ENCODE measurements at regions not wholly inside any gene's neighbourhood (a gene's known extent, or its start where the extent isn't known, plus 50 kb on each side); places are given as distances from the start of the nearest gene placed in this dataset.

- H3K4me1 ChIP-seq (ENCODE audit: insufficient read depth, low read length, poor library complexity, severe bottlenecking) = no peaks in the 10 kb centered on the region
- no peaks in the 10 kb centered on the region for H3K9me3 ChIP-seq (ENCODE audit: low read length)
- CTCF ChIA-PET (ENCODE audit: unreplicated experiment) = no interaction called here
- DNase-seq (ENCODE audit: low spot score) = no peak
- BruUV-seq (replicated peaks) = no TSS peak
- no peak overlapping the region for H3K4me2 ChIP-seq (ENCODE audit: low read length)
- H3K4me3 ChIP-seq (ENCODE audit: low read depth, low read length, poor library complexity, severe bottlenecking) = no peak overlapping the region
- H3K79me2 ChIP-seq (ENCODE audit: insufficient read depth, low read depth, low read length) = no peaks in the 10 kb centered on the region
- intact Hi-C loops (cut with micrococcal nuclease; ENCODE audit: unreplicated experiment) = no loop called here
- TF ChIP-seq EZH2phosphoT487 (IDR thresholded peaks at IDR 0.05; ENCODE audit: borderline replicate concordance, low read depth, low read length) (no peak), CTCF (conservative IDR thresholded peaks at IDR 0.05; ENCODE audit: low read length) (no peak)
- no peaks in the 10 kb centered on the region for H3K36me3 ChIP-seq (ENCODE audit: insufficient read depth, low read length)
- no peak overlapping the region for H3K27ac ChIP-seq (ENCODE audit: low read depth, low read length, poor library complexity, severe bottlenecking)
- no peaks in the 10 kb centered on the region for H4K20me1 ChIP-seq (ENCODE audit: insufficient read depth, low read length)
- no peak overlapping the region for H2AFZ ChIP-seq (ENCODE audit: low read length)
- POLR2A ChIA-PET = no interaction called here
- no peaks in the 10 kb centered on the region for H3K9me2 ChIP-seq (ENCODE audit: insufficient read depth, low read length)
These were observed 319.6 kb downstream of the RRAGC start for GRCh38 chr1:38539931-38540330.

GRCh38 chr1:38538834-38539233, 320.7 kb downstream of the RRAGC start:
- TF ChIP-seq EZH2phosphoT487 (IDR thresholded peaks at IDR 0.05; ENCODE audit: borderline replicate concordance, low read depth, low read length) = no peak
- TF ChIP-seq CTCF (conservative IDR thresholded peaks at IDR 0.05; ENCODE audit: low read length) = no peak
- no peak for DNase-seq (ENCODE audit: low spot score)
- H4K20me1 ChIP-seq (ENCODE audit: insufficient read depth, low read length) = no peaks in the 10 kb centered on the region
- ChIA-PET CTCF (ENCODE audit: unreplicated experiment) (no interaction called here), POLR2A (interaction anchor here (0.6 kb wide), 1 partner anchor 560 kb away, joined by 3 read pairs; no protein-coding TSS in a partner anchor)
- no peaks in the 10 kb centered on the region for H3K4me1 ChIP-seq (ENCODE audit: insufficient read depth, low read length, poor library complexity, severe bottlenecking)
- BruUV-seq (replicated peaks) = no TSS peak
- no peaks in the 10 kb centered on the region for H3K36me3 ChIP-seq (ENCODE audit: insufficient read depth, low read length)
- intact Hi-C loops (cut with micrococcal nuclease; ENCODE audit: unreplicated experiment) = no loop called here
- H2AFZ ChIP-seq (ENCODE audit: low read length) = no peak overlapping the region
- H3K27ac ChIP-seq (ENCODE audit: low read depth, low read length, poor library complexity, severe bottlenecking) = no peak overlapping the region
- H3K9me3 ChIP-seq (ENCODE audit: low read length) = no peaks in the 10 kb centered on the region
- H3K4me3 ChIP-seq (ENCODE audit: low read depth, low read length, poor library complexity, severe bottlenecking) = no peak overlapping the region
- no peaks in the 10 kb centered on the region for H3K79me2 ChIP-seq (ENCODE audit: insufficient read depth, low read depth, low read length)
- no peak overlapping the region for H3K4me2 ChIP-seq (ENCODE audit: low read length)
- H3K9me2 ChIP-seq (ENCODE audit: insufficient read depth, low read length) = no peaks in the 10 kb centered on the region

- CTCF ChIA-PET (ENCODE audit: unreplicated experiment) = no interaction called here
- Histone ChIP-seq H3K79me2 (ENCODE audit: insufficient read depth, low read depth, low read length) (no peaks in the 10 kb centered on the region), H3K4me1 (ENCODE audit: insufficient read depth, low read length, poor library complexity, severe bottlenecking) (no peaks in the 10 kb centered on the region), H3K9me2 (ENCODE audit: insufficient read depth, low read length) (no peaks in the 10 kb centered on the region), H3K36me3 (ENCODE audit: insufficient read depth, low read length) (no peaks in the 10 kb centered on the region), H2AFZ (ENCODE audit: low read length) (no peak overlapping the region), H3K4me2 (ENCODE audit: low read length) (no peak overlapping the region), H4K20me1 (ENCODE audit: insufficient read depth, low read length) (no peaks in the 10 kb centered on the region), H3K27ac (ENCODE audit: low read depth, low read length, poor library complexity, severe bottlenecking) (no peak overlapping the region), H3K4me3 (ENCODE audit: low read depth, low read length, poor library complexity, severe bottlenecking) (no peak overlapping the region), H3K9me3 (ENCODE audit: low read length) (no peaks in the 10 kb centered on the region)
- no TSS peak for BruUV-seq (replicated peaks)
- no peak for DNase-seq (ENCODE audit: low spot score)
- intact Hi-C loops (cut with micrococcal nuclease; ENCODE audit: unreplicated experiment) = no loop called here
- POLR2A ChIA-PET = no interaction called here
- TF ChIP-seq CTCF (conservative IDR thresholded peaks at IDR 0.05; ENCODE audit: low read length) (no peak), EZH2phosphoT487 (IDR thresholded peaks at IDR 0.05; ENCODE audit: borderline replicate concordance, low read depth, low read length) (no peak)
These were observed 323.5 kb downstream of the RRAGC start for GRCh38 chr1:38536089-38536488.
